Activated T-helper 1 cell treated with anti-CD3 and anti-CD28 coated beads, Interleukin-12 subunit alpha, Interleukin-12 subunit beta, Interleukin-2, Interleukin-4 antibody, amounts not matched to agents 30 ng/mL and 10 ng/mL and 1 ng/mL, durations not matched to agents 14 hours and 24 hours and 36 hours (primary cell): ENCODE measurements at regions not wholly inside any gene's neighbourhood (a gene's known extent, or its start where the extent isn't known, plus 50 kb on each side); places are given as distances from the start of the nearest gene placed in this dataset.

Experiments
- DNase-seq: peaks from one replicate; pipeline ENCODE4 v3.0.0; 2021; ENCODE audit warnings: low spot score
- H3K27ac Mint-ChIP-seq: one replicate; pipeline ENCODE4 v1.8.0; 2021; ENCODE audit warnings: mild to moderate bottlenecking, mixed read lengths
- H3K27me3 Mint-ChIP-seq: one replicate; pipeline ENCODE4 v1.8.0; 2022; ENCODE audit warnings: mild to moderate bottlenecking, moderate library complexity, mixed read lengths; ENCODE audit not compliant: insufficient read depth
- H3K36me3 Mint-ChIP-seq: one replicate; pipeline ENCODE4 v1.8.0; 2021; ENCODE audit warnings: low read depth, mixed read lengths
- H3K4me1 Mint-ChIP-seq: one replicate; pipeline ENCODE4 v1.8.0; 2021; ENCODE audit warnings: low read depth, mixed read lengths
- H3K4me3 Mint-ChIP-seq: one replicate; pipeline ENCODE4 v1.8.0; 2021; ENCODE audit warnings: mild to moderate bottlenecking, moderate library complexity, mixed read lengths
- H3K9me3 Mint-ChIP-seq: one replicate; pipeline ENCODE4 v1.8.0; 2021; ENCODE audit warnings: mixed read lengths
- intact Hi-C: fragments of 100-400 bp; cut with micrococcal nuclease; formaldehyde crosslinking; loops from one replicate; pipeline ENCODE4 v1.15.1; 2024

GRCh38 chr12:39064708-39065107 is 159.3 kb upstream of the CPNE8 start:
- Mint-ChIP-seq H3K27me3 (no peaks in the 10 kb centered on the region), H3K9me3 (no peaks in the 10 kb centered on the region), H3K4me1 (no peaks in the 10 kb centered on the region), H3K4me3 (no peak overlapping the region), H3K27ac (no peak overlapping the region), H3K36me3 (no peaks in the 10 kb centered on the region)
- intact Hi-C loops, result no loop called here
- no peak for DNase-seq

GRCh38 chr12:39062266-39062996 is 157.0 kb upstream of the CPNE8 start:
- Mint-ChIP-seq H3K4me1 (no peaks in the 10 kb centered on the region), H3K27me3 (no peaks in the 10 kb centered on the region), H3K36me3 (no peaks in the 10 kb centered on the region), H3K9me3 (no peaks in the 10 kb centered on the region), H3K4me3 (no peak overlapping the region), H3K27ac (no peak overlapping the region)
- no peak for DNase-seq
- intact Hi-C loops, result no loop called here

- intact Hi-C loops, result no loop called here
- Mint-ChIP-seq H3K9me3 (no peaks in the 10 kb centered on the region), H3K4me1 (no peaks in the 10 kb centered on the region), H3K27me3 (no peaks in the 10 kb centered on the region), H3K36me3 (no peaks in the 10 kb centered on the region), H3K27ac (no peak overlapping the region), H3K4me3 (no peak overlapping the region)
- no peak for DNase-seq
Observed at GRCh38 chr12:39061576-39061975, 156.2 kb upstream of the CPNE8 start.

GRCh38 chr12:39048395-39048794 is 143.0 kb upstream of the CPNE8 start:
- no peak for DNase-seq
- no peaks in the 10 kb centered on the region for H3K36me3 Mint-ChIP-seq
- H3K4me1 Mint-ChIP-seq, result no peaks in the 10 kb centered on the region
- intact Hi-C loops, result no loop called here
- peaks cover 4% of the 10 kb centered on the region for H3K27me3 Mint-ChIP-seq
- no peak overlapping the region for H3K4me3 Mint-ChIP-seq
- H3K9me3 Mint-ChIP-seq, result no peaks in the 10 kb centered on the region
- H3K27ac Mint-ChIP-seq, result no peak overlapping the region

GRCh38 chr12:39047539-39048262 is 142.3 kb upstream of the CPNE8 start:
- Mint-ChIP-seq H3K4me1 (no peaks in the 10 kb centered on the region), H3K27ac (no peak overlapping the region), H3K36me3 (no peaks in the 10 kb centered on the region), H3K9me3 (no peaks in the 10 kb centered on the region), H3K27me3 (peaks cover 4% of the 10 kb centered on the region), H3K4me3 (no peak overlapping the region)
- DNase-seq, result no peak
- intact Hi-C loops, result no loop called here

GRCh38 chr12:39044754-39045153 is 139.4 kb upstream of the CPNE8 start:
- DNase-seq, result no peak
- H3K4me1 Mint-ChIP-seq, result no peaks in the 10 kb centered on the region
- no peaks in the 10 kb centered on the region for H3K9me3 Mint-ChIP-seq
- H3K4me3 Mint-ChIP-seq, result no peak overlapping the region
- no peak overlapping the region for H3K27ac Mint-ChIP-seq
- no peaks in the 10 kb centered on the region for H3K36me3 Mint-ChIP-seq
- peaks cover 4% of the 10 kb centered on the region for H3K27me3 Mint-ChIP-seq
- intact Hi-C loops, result no loop called here

- Mint-ChIP-seq H3K4me1 (no peaks in the 10 kb centered on the region), H3K9me3 (no peaks in the 10 kb centered on the region), H3K4me3 (no peak overlapping the region), H3K27ac (no peak overlapping the region), H3K27me3 (peaks cover 4% of the 10 kb centered on the region), H3K36me3 (no peaks in the 10 kb centered on the region)
- intact Hi-C loops, result no loop called here
- DNase-seq, result no peak
Observed at GRCh38 chr12:39043424-39043822, 138.0 kb upstream of the CPNE8 start.

- no peaks in the 10 kb centered on the region for H3K4me1 Mint-ChIP-seq
- intact Hi-C loops, result no loop called here
- peaks cover 4% of the 10 kb centered on the region for H3K27me3 Mint-ChIP-seq
- H3K4me3 Mint-ChIP-seq, result no peak overlapping the region
- H3K9me3 Mint-ChIP-seq, result no peaks in the 10 kb centered on the region
- no peak for DNase-seq
- no peak overlapping the region for H3K27ac Mint-ChIP-seq
- no peaks in the 10 kb centered on the region for H3K36me3 Mint-ChIP-seq
Observed at GRCh38 chr12:39040275-39040674, 134.9 kb upstream of the CPNE8 start.

- Mint-ChIP-seq H3K27me3 (no peaks in the 10 kb centered on the region), H3K9me3 (no peaks in the 10 kb centered on the region), H3K36me3 (no peaks in the 10 kb centered on the region), H3K4me3 (no peak overlapping the region), H3K27ac (no peak overlapping the region), H3K4me1 (no peaks in the 10 kb centered on the region)
- no peak for DNase-seq
- intact Hi-C loops, result no loop called here
Observed at GRCh38 chr12:39037115-39037514, 131.7 kb upstream of the CPNE8 start.

- H3K27me3 Mint-ChIP-seq, result no peaks in the 10 kb centered on the region
- no peak overlapping the region for H3K27ac Mint-ChIP-seq
- no peaks in the 10 kb centered on the region for H3K36me3 Mint-ChIP-seq
- intact Hi-C loops, result no loop called here
- H3K4me1 Mint-ChIP-seq, result no peaks in the 10 kb centered on the region
- no peaks in the 10 kb centered on the region for H3K9me3 Mint-ChIP-seq
- DNase-seq, result no peak
- no peak overlapping the region for H3K4me3 Mint-ChIP-seq
Observed at GRCh38 chr12:39036105-39036504, 130.7 kb upstream of the CPNE8 start.

- no peak overlapping the region for H3K4me3 Mint-ChIP-seq
- H3K4me1 Mint-ChIP-seq, result no peaks in the 10 kb centered on the region
- no peaks in the 10 kb centered on the region for H3K36me3 Mint-ChIP-seq
- no peaks in the 10 kb centered on the region for H3K27me3 Mint-ChIP-seq
- no peak for DNase-seq
- no peak overlapping the region for H3K27ac Mint-ChIP-seq
- H3K9me3 Mint-ChIP-seq, result no peaks in the 10 kb centered on the region
- intact Hi-C loops, result no loop called here
Observed at GRCh38 chr12:39033782-39034181, 128.4 kb upstream of the CPNE8 start.

- Mint-ChIP-seq H3K4me1 (no peaks in the 10 kb centered on the region), H3K4me3 (no peak overlapping the region), H3K27ac (no peak overlapping the region), H3K36me3 (no peaks in the 10 kb centered on the region), H3K27me3 (no peaks in the 10 kb centered on the region), H3K9me3 (no peaks in the 10 kb centered on the region)
- DNase-seq, result no peak
- intact Hi-C loops, result no loop called here
Observed at GRCh38 chr12:39032448-39032847, 127.1 kb upstream of the CPNE8 start.

- Mint-ChIP-seq H3K27ac (no peak overlapping the region), H3K27me3 (no peaks in the 10 kb centered on the region), H3K4me1 (no peaks in the 10 kb centered on the region), H3K9me3 (no peaks in the 10 kb centered on the region), H3K4me3 (no peak overlapping the region), H3K36me3 (no peaks in the 10 kb centered on the region)
- DNase-seq, result no peak
- intact Hi-C loops, result no loop called here
Observed at GRCh38 chr12:39032034-39032433, 126.6 kb upstream of the CPNE8 start.
